SK-N-MC (cell line): ENCODE measurements at regions not wholly inside any gene's neighbourhood (a gene's known extent, or its start where the extent isn't known, plus 50 kb on each side); places are given as distances from the start of the nearest gene placed in this dataset.

Source experiments
- EZH2 ChIP-seq: fragments of 200-600 bp; sonication (generic); IDR thresholded peaks from one replicate; pipeline ENCODE4 v1.6.1; 2017; ENCODE audit warnings: antibody characterized with exemption
- FOXP2 ChIP-seq: optimal IDR thresholded peaks from 2 replicates; pipeline ENCODE3; 2011; ENCODE audit warnings: mild to moderate bottlenecking, moderate library complexity; ENCODE audit not compliant: insufficient read depth; ENCODE audit errors: extremely low read length, control extremely low read depth
- POLR2AphosphoS5 ChIP-seq: IDR thresholded peaks from 2 replicates; pipeline ENCODE4 v1.6.1; 2012; ENCODE audit warnings: mild to moderate bottlenecking, low read depth, low read length, borderline replicate concordance

DNA sequence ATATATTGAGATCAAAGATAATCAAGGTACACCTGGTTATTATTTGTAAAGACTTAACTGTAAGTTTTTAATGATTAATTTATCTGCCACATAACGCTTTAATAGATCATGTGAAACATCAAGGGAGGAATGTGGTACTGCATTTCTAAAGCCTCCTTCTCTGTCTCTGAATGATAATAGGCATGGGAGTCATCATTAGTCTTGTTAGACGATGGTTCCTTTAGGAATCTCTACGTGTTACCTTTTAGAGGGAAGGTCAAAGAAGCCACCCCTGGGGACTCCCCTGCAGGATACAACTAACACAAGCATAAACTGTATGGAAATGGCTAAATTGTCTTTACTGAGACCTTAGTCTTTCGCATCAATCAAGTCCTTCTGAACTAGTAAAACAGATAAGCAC, 173.6 kb upstream of the MCHR2 start:
- TF ChIP-seq EZH2 = no peak
- TF ChIP-seq POLR2AphosphoS5 = no peak
- TF ChIP-seq FOXP2 = no peak
